Stomach (tissue), 8 donors: ENCODE measurements at regions not wholly inside any gene's neighbourhood (a gene's known extent, or its start where the extent isn't known, plus 50 kb on each side); places are given as distances from the start of the nearest gene placed in this dataset.

ENCODE experiments used
- DNase-seq, 2 donors: peaks; one replicate each; pipeline versions ENCODE4 v3.0.0 to v3.0.0-alpha.2; 2013 to 2019
- H3K27ac ChIP-seq, 5 donors: fragments of 200-600 bp in 4 of 5; sonication (generic) in 4 of 5; one replicate each; pipeline ENCODE4 v1.5.1; 2013 to 2019; ENCODE audit warnings: mild to moderate bottlenecking in 1 of 5, moderate library complexity in 1 of 5
- H3K27me3 ChIP-seq, 3 donors: fragments of 200-600 bp; sonication (generic); one replicate each; pipeline ENCODE4 v1.5.1; 2017 to 2019; ENCODE audit warnings: mixed run types in 1 of 3
- H3K36me3 ChIP-seq, 4 donors: fragments of 200-600 bp; sonication (generic); 1 replicate in 3 of 4; 2 replicates in 1 of 4; pipeline ENCODE4 v1.5.1; 2016 to 2019
- H3K4me1 ChIP-seq, 4 donors: fragments of 200-600 bp; sonication (generic); one replicate each; pipeline ENCODE4 v1.5.1; 2016 to 2019
- H3K4me3 ChIP-seq, 4 donors: fragments of 200-600 bp; sonication (generic) in 3 of 4; one replicate each; pipeline ENCODE4 v1.5.1; 2016 to 2019; ENCODE audit warnings: mild to moderate bottlenecking in 1 of 4
- H3K9me3 ChIP-seq, 4 donors: fragments of 200-600 bp; sonication (generic); one replicate each; pipeline ENCODE4 v1.5.1; 2016 to 2019
- CTCF ChIP-seq, 7 experiments: fragments of 450-650 bp in 4 of 7; fragments of 200-600 bp in 3 of 7; sonication (generic) in 3 of 7; IDR thresholded peaks; one replicate each; pipeline ENCODE4 v1.5.1; 2016 to 2019; ENCODE audit warnings: antibody characterized with exemption in 7 of 7, control low read depth in 2 of 7, mild to moderate bottlenecking in 1 of 7
- EP300 ChIP-seq: sonication (generic); formaldehyde crosslinking; IDR thresholded peaks from one replicate; pipeline ENCODE4 v1.6.1; 2017; ENCODE audit warnings: antibody characterized with exemption
- POLR2A ChIP-seq, 4 donors: fragments of 450-650 bp; IDR thresholded peaks; one replicate each; pipeline ENCODE4 v1.6.1; 2016; ENCODE audit warnings: antibody characterized with exemption in 4 of 4, control low read depth in 2 of 4, mild to moderate bottlenecking in 1 of 4, moderate library complexity in 1 of 4
- POLR2AphosphoS5 ChIP-seq, 3 donors: sonication (generic); formaldehyde crosslinking; IDR thresholded peaks; one replicate each; pipeline ENCODE4 v1.6.1; 2016; ENCODE audit warnings: antibody characterized with exemption in 3 of 3
- WGBS, 5 donors: extraction: QIAGEN DNeasy Blood & Tissue Kit in 3 of 5; methylation state at CpG; one replicate each; pipeline versions ENCODE4 v1.1.5 to v1.1.7; 2013 to 2018; 5-methylcytosine and 5-hydroxymethylcytosine counted together
- intact Hi-C: fragments of 100-400 bp; cut with DNase I; formaldehyde crosslinking; loops from one replicate; pipeline ENCODE4 v1.15.1; 2023; ENCODE audit warnings: low total_unique reads
- donor health status: healthy with polysubstance abuse.
- donor health status: Bipolar disorder and iron deficiency.
- donor health status: healthy.

GRCh38 chr6:130527173-130527572, 161.4 kb downstream of the TMEM200A start:
- no peak for TF ChIP-seq POLR2AphosphoS5 (IDR thresholded peaks at IDR 0.05)
- TF ChIP-seq EP300: no peak
- TF ChIP-seq CTCF (IDR thresholded peaks at IDR 0.05): no peak
- no peak for TF ChIP-seq POLR2A (IDR thresholded peaks at IDR 0.05)
- no peak overlapping the region for H3K4me3 ChIP-seq
- H3K9me3 ChIP-seq: no peaks in the 10 kb centered on the region
- DNase-seq: no peak
- H3K27ac ChIP-seq: no peak overlapping the region
- H3K4me1 ChIP-seq: no peaks in the 10 kb centered on the region
- no peaks in the 10 kb centered on the region for H3K36me3 ChIP-seq
- no peaks in the 10 kb centered on the region for H3K27me3 ChIP-seq
- intact Hi-C loops: no loop called here
- 50 to 79% (median 74%) methylated on average over 1 of the region's 1 CpG for WGBS, 5 donors

DNA sequence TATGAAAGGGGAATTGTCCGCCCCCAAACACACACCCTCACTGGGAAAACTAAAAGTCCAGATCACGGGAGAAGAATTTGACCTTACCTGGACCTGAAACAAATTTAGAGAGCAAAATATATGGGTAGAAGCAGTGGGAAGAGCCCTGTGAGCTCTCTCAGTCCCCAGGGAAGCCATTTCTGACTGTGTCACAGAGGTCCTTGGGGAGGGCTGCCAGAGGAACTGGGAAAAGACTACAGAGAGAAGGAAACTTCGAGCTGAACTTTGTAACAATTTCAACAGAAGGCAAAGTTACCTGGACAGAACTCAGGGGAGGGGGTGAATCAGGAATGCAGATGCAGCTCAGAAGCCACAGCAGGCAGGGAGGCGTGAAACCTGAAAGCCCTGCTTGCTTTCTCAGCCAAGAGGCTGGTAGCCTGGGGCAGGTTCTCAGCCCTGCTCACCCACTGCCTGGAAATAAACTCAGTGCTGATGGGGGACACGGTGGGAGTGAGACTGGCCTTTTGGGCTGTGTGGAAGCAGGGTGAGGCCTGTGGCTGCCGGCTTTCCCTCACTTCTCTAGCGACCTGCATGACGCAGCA, 163.8 kb downstream of the TMEM200A start:
- WGBS, 5 donors: 82 to 88% (median 84%) methylated on average over 4 to 8 of the region's 8 CpGs
- DNase-seq: no peak
- TF ChIP-seq CTCF (IDR thresholded peaks at IDR 0.05) (no peak), EP300 (no peak), POLR2AphosphoS5 (IDR thresholded peaks at IDR 0.05) (no peak), POLR2A (IDR thresholded peaks at IDR 0.05) (no peak)

GRCh38 chr6:130534627-130535026, 168.8 kb downstream of the TMEM200A start:
- no peak for TF ChIP-seq POLR2AphosphoS5 (IDR thresholded peaks at IDR 0.05)
- TF ChIP-seq POLR2A (IDR thresholded peaks at IDR 0.05): no peak
- TF ChIP-seq EP300: no peak
- no peak for TF ChIP-seq CTCF (IDR thresholded peaks at IDR 0.05)
- DNase-seq: no peak
- intact Hi-C loops: no loop called here
- Histone ChIP-seq H3K27ac (no peak overlapping the region), H3K9me3 (peaks cover 0 to 25% (median 15%) of the 10 kb centered on the region in 4 donors), H3K4me1 (no peaks in the 10 kb centered on the region), H3K4me3 (no peak overlapping the region), H3K27me3 (no peaks in the 10 kb centered on the region), H3K36me3 (no peaks in the 10 kb centered on the region)
- WGBS, 5 donors: 78 to 86% (median 81%) methylated on average over 3 of the region's 3 CpGs

More for the DNA sequence above, 163.8 kb downstream of the TMEM200A start:
- no peaks in the 10 kb centered on the region for H3K9me3 ChIP-seq
- H3K4me3 ChIP-seq: no peak overlapping the region
- no peaks in the 10 kb centered on the region for H3K4me1 ChIP-seq
- intact Hi-C loops: no loop called here
- H3K36me3 ChIP-seq: no peaks in the 10 kb centered on the region
- no peak overlapping the region for H3K27ac ChIP-seq
- H3K27me3 ChIP-seq: no peaks in the 10 kb centered on the region

DNA sequence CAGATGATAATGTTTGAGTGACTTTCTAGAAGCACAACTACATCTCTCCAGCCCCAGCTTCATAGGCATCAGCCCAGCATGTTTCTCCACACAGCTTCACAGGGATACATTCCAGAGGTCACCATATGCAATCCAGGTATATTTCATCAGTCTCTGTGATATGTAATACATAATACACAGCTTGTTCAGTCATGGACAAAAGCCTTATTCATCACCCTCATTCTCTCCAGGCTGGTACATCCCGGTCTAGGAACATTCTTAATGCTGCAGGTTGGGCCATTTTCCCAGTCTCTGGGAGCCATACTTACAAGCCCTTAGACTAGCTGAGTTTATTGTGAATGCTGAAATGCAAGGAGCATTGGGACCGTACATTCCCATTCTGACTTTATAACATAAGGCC, 169.4 kb downstream of the TMEM200A start:
- Histone ChIP-seq H3K4me3 (no peak overlapping the region), H3K9me3 (peaks cover 0 to 25% (median 15%) of the 10 kb centered on the region in 4 donors), H3K4me1 (no peaks in the 10 kb centered on the region), H3K27me3 (no peaks in the 10 kb centered on the region), H3K27ac (no peak overlapping the region), H3K36me3 (no peaks in the 10 kb centered on the region)
- DNase-seq: no peak
- TF ChIP-seq EP300: no peak
- no peak for TF ChIP-seq CTCF (IDR thresholded peaks at IDR 0.05)
- no peak for TF ChIP-seq POLR2A (IDR thresholded peaks at IDR 0.05)
- no peak for TF ChIP-seq POLR2AphosphoS5 (IDR thresholded peaks at IDR 0.05)
- intact Hi-C loops: no loop called here
- WGBS, 5 donors: 82 to 96% (median 91%) methylated on average over 2 of the region's 2 CpGs
